Uterus (tissue), 3 donors: ENCODE measurements at regions not wholly inside any gene's neighbourhood (a gene's known extent, or its start where the extent isn't known, plus 50 kb on each side); places are given as distances from the start of the nearest gene placed in this dataset.

Experiments used
- DNase-seq, 2 donors: peaks; one replicate each; pipeline ENCODE4 v3.0.0-alpha.2; 2019 to 2020
- H3K27ac ChIP-seq, 2 donors: fragments of 200-600 bp; sonication (generic); 1 replicate in 1 of 2; 2 replicates in 1 of 2; pipeline ENCODE4 v1.5.1; 2016 to 2018
- H3K27me3 ChIP-seq, 2 donors: fragments of 200-600 bp; sonication (generic); one replicate each; pipeline ENCODE4 v1.5.1; 2018 to 2019; ENCODE audit warnings: control low read depth in 1 of 2
- H3K36me3 ChIP-seq, 2 donors: fragments of 200-600 bp; sonication (generic); one replicate each; pipeline ENCODE4 v1.5.1; 2019; ENCODE audit warnings: control low read depth in 1 of 2
- H3K4me1 ChIP-seq, 2 donors: fragments of 200-600 bp; sonication (generic); one replicate each; pipeline ENCODE4 v1.5.1; 2018 to 2019; ENCODE audit warnings: control low read depth in 1 of 2
- H3K4me3 ChIP-seq, 2 donors: fragments of 200-600 bp; sonication (generic); 1 replicate in 1 of 2; 2 replicates in 1 of 2; pipeline ENCODE4 v1.5.1; 2018 to 2019; ENCODE audit warnings: mild to moderate bottlenecking in 1 of 2
- H3K9me3 ChIP-seq, 2 donors: fragments of 200-600 bp; sonication (generic); one replicate each; pipeline ENCODE4 v1.5.1; 2019; ENCODE audit warnings: control low read depth in 1 of 2
- CTCF ChIP-seq, 4 experiments: fragments of 200-600 bp in 2 of 4; fragments of 450-650 bp in 2 of 4; sonication (generic) in 2 of 4; IDR thresholded peaks; one replicate each; pipeline ENCODE4 v1.5.1; 2016 to 2019; ENCODE audit warnings: antibody characterized with exemption in 4 of 4, mild to moderate bottlenecking in 2 of 4, moderate library complexity in 1 of 4
- POLR2A ChIP-seq, 2 donors: fragments of 450-650 bp; IDR thresholded peaks; one replicate each; pipeline ENCODE4 v1.6.1; 2016; ENCODE audit warnings: antibody characterized with exemption in 2 of 2, mild to moderate bottlenecking in 1 of 2, moderate library complexity in 1 of 2
- intact Hi-C: fragments of 100-400 bp; cut with DNase I; formaldehyde crosslinking; loops from one replicate; pipeline ENCODE4 v1.15.1; 2023; ENCODE audit warnings: low total_unique reads
- donor health status: DM: yes; HTN: yes; CAD: no.

GRCh38 chr1:34279971-34280370, 103.3 kb downstream of the C1orf94 start:
- intact Hi-C loops = no loop called here

GRCh38 chr1:34280509-34280908, 103.8 kb downstream of the C1orf94 start:
- Histone ChIP-seq H3K9me3 (no peaks in the 10 kb centered on the region), H3K4me3 (no peak overlapping the region), H3K4me1 (no peaks in the 10 kb centered on the region), H3K27ac (no peak overlapping the region), H3K27me3 (no peaks in the 10 kb centered on the region), H3K36me3 (no peaks in the 10 kb centered on the region)
- DNase-seq = no peak
- TF ChIP-seq POLR2A (IDR thresholded peaks at IDR 0.05) = no peak
- no peak for TF ChIP-seq CTCF (IDR thresholded peaks at IDR 0.05)
- intact Hi-C loops = no loop called here

More at GRCh38 chr1:34279971-34280370, 103.3 kb downstream of the C1orf94 start:
- Histone ChIP-seq H3K4me1 (no peaks in the 10 kb centered on the region), H3K4me3 (no peak overlapping the region), H3K27me3 (no peaks in the 10 kb centered on the region), H3K9me3 (no peaks in the 10 kb centered on the region), H3K27ac (no peak overlapping the region), H3K36me3 (no peaks in the 10 kb centered on the region)
- DNase-seq = no peak
- TF ChIP-seq POLR2A (IDR thresholded peaks at IDR 0.05) (no peak), CTCF (IDR thresholded peaks at IDR 0.05) (no peak)

- H3K4me1 ChIP-seq = no peaks in the 10 kb centered on the region
- no peak for TF ChIP-seq CTCF (IDR thresholded peaks at IDR 0.05)
- no peak for TF ChIP-seq POLR2A (IDR thresholded peaks at IDR 0.05)
- no peak for DNase-seq
- H3K36me3 ChIP-seq = no peaks in the 10 kb centered on the region
- no peaks in the 10 kb centered on the region for H3K9me3 ChIP-seq
- no peak overlapping the region for H3K27ac ChIP-seq
- H3K27me3 ChIP-seq = no peaks in the 10 kb centered on the region
- H3K4me3 ChIP-seq = no peak overlapping the region
- intact Hi-C loops = no loop called here
Measured at GRCh38 chr1:34283142-34283541, 106.4 kb downstream of the C1orf94 start.

- Histone ChIP-seq H3K36me3 (no peaks in the 10 kb centered on the region), H3K27ac (no peak overlapping the region), H3K9me3 (no peaks in the 10 kb centered on the region), H3K27me3 (no peaks in the 10 kb centered on the region), H3K4me3 (no peak overlapping the region), H3K4me1 (no peaks in the 10 kb centered on the region)
- DNase-seq = no peak
- no peak for TF ChIP-seq CTCF (IDR thresholded peaks at IDR 0.05)
- TF ChIP-seq POLR2A (IDR thresholded peaks at IDR 0.05) = no peak
- intact Hi-C loops = no loop called here
Measured at GRCh38 chr1:34286511-34286910, 109.8 kb downstream of the C1orf94 start.

- no peak for TF ChIP-seq POLR2A (IDR thresholded peaks at IDR 0.05)
- DNase-seq = no peak
- H3K27ac ChIP-seq = no peak overlapping the region
- no peak overlapping the region for H3K4me3 ChIP-seq
- H3K27me3 ChIP-seq = no peaks in the 10 kb centered on the region
- no peaks in the 10 kb centered on the region for H3K36me3 ChIP-seq
- intact Hi-C loops = no loop called here
- no peaks in the 10 kb centered on the region for H3K4me1 ChIP-seq
- no peaks in the 10 kb centered on the region for H3K9me3 ChIP-seq
Measured at GRCh38 chr1:34290831-34291230, 114.1 kb downstream of the C1orf94 start.

GRCh38 chr1:34292472-34292871, 115.8 kb downstream of the C1orf94 start:
- Histone ChIP-seq H3K36me3 (no peaks in the 10 kb centered on the region), H3K4me1 (no peaks in the 10 kb centered on the region), H3K9me3 (no peaks in the 10 kb centered on the region), H3K4me3 (no peak overlapping the region), H3K27ac (no peak overlapping the region), H3K27me3 (no peaks in the 10 kb centered on the region)
- no peak for TF ChIP-seq CTCF (IDR thresholded peaks at IDR 0.05)
- no peak for TF ChIP-seq POLR2A (IDR thresholded peaks at IDR 0.05)
- intact Hi-C loops = no loop called here
- DNase-seq = no peak
